ENCODE measurements at regions not wholly inside any gene's neighbourhood (a gene's known extent, or its start where the extent isn't known, plus 50 kb on each side); places are given as distances from the start of the nearest gene placed in this dataset.

- TF ChIP-seq, protein P1, sequence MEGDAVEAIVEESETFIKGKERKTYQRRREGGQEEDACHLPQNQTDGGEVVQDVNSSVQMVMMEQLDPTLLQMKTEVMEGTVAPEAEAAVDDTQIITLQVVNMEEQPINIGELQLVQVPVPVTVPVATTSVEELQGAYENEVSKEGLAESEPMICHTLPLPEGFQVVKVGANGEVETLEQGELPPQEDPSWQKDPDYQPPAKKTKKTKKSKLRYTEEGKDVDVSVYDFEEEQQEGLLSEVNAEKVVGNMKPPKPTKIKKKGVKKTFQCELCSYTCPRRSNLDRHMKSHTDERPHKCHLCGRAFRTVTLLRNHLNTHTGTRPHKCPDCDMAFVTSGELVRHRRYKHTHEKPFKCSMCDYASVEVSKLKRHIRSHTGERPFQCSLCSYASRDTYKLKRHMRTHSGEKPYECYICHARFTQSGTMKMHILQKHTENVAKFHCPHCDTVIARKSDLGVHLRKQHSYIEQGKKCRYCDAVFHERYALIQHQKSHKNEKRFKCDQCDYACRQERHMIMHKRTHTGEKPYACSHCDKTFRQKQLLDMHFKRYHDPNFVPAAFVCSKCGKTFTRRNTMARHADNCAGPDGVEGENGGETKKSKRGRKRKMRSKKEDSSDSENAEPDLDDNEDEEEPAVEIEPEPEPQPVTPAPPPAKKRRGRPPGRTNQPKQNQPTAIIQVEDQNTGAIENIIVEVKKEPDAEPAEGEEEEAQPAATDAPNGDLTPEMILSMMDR (IDR thresholded peaks at IDR 0.05) = no peak
- TF ChIP-seq EP300 (IDR thresholded peaks at IDR 0.05) (no peak), POLR2A (IDR thresholded peaks at IDR 0.05) (no peak)
- Histone ChIP-seq H3K4me3 (no peak overlapping the region), H3K27ac (no peak overlapping the region), H3K36me3 (no peaks in the 10 kb centered on the region), H3K27me3 (no peaks in the 10 kb centered on the region), H3K9me3 (no peaks in the 10 kb centered on the region), H3K4me1 (ENCODE audit: insufficient read depth) (no peaks in the 10 kb centered on the region)
- intact Hi-C loops (cut with DNase I) = no loop called here
- DNase-seq = no peak
- WGBS, 3 donors = 76 to 79% (median 77%) methylated on average over 3 of the region's 3 CpGs
Measured at GRCh38 chr5:33161421-33161820, 279.3 kb upstream of the TARS1 start.

- Histone ChIP-seq H3K36me3 (no peaks in the 10 kb centered on the region), H3K27me3 (no peaks in the 10 kb centered on the region), H3K27ac (no peak overlapping the region), H3K4me1 (ENCODE audit: insufficient read depth) (no peaks in the 10 kb centered on the region), H3K9me3 (no peaks in the 10 kb centered on the region), H3K4me3 (no peak overlapping the region)
- no peak for DNase-seq
- TF ChIP-seq, protein P1 (IDR thresholded peaks at IDR 0.05) = no peak
- TF ChIP-seq POLR2A (IDR thresholded peaks at IDR 0.05) = no peak
- no peak for TF ChIP-seq EP300 (IDR thresholded peaks at IDR 0.05)
- intact Hi-C loops (cut with DNase I) = no loop called here
- WGBS, 3 donors = 97% methylated on average over 18 of the region's 18 CpGs
Measured at GRCh38 chr5:33162057-33162456, 278.7 kb upstream of the TARS1 start.

DNA sequence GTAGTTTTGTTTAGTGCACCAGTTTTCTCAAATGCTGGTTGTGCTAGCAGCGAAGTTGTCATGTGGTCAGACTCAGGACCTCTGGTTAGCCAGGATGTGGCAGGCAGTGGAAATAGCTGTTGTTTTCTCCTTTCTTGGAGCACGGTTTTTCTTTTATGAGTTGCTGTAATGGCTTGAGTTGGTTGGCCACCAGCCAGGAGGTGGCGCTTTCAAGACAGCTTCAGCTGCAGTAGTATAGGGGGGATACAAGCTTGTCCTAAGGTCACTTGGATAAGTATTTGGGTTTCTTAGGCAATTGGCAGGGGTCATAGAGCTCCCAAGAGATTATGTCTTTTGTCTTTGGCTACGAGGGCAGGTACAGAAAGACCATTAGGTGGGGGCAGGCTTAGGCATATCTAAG, 274.2 kb upstream of the TARS1 start:
- Histone ChIP-seq H3K9me3 (no peaks in the 10 kb centered on the region), H3K4me3 (no peak overlapping the region), H3K27me3 (no peaks in the 10 kb centered on the region), H3K4me1 (ENCODE audit: insufficient read depth) (no peaks in the 10 kb centered on the region), H3K27ac (no peak overlapping the region), H3K36me3 (no peaks in the 10 kb centered on the region)
- TF ChIP-seq, protein P1 (IDR thresholded peaks at IDR 0.05) = no peak
- TF ChIP-seq POLR2A (IDR thresholded peaks at IDR 0.05) = no peak
- no peak for TF ChIP-seq EP300 (IDR thresholded peaks at IDR 0.05)
- WGBS, 3 donors = 73 to 89% (median 82%) methylated on average over 4 of the region's 4 CpGs
- DNase-seq = no peak
- intact Hi-C loops (cut with DNase I) = no loop called here

DNA sequence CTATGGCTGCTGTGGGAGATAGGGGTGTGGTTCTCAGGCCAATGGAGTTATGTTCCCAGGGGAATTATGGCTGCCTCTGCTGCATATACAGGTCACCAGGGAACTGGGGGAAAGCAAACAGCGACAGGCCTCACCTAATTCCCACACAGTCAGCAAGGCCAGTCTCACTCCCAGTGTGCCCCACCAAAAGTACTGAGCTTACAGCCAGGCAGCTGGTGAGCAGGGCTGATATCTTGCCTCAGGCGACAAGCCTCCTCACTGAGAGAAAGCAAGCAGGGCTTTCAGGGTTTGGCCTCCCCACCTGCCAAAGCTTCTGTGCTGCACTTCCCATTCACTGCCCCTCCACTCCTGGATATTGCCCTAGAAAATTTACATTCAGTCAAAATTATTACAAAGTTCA, 273.8 kb upstream of the TARS1 start:
- intact Hi-C loops (cut with DNase I) = no loop called here
- Histone ChIP-seq H3K36me3 (no peaks in the 10 kb centered on the region), H3K27ac (no peak overlapping the region), H3K27me3 (no peaks in the 10 kb centered on the region), H3K4me1 (ENCODE audit: insufficient read depth) (no peaks in the 10 kb centered on the region), H3K9me3 (no peaks in the 10 kb centered on the region), H3K4me3 (no peak overlapping the region)
- 0 to 87% (median 46%) methylated on average over 1 to 2 of the region's 2 CpGs for WGBS, 3 donors
- DNase-seq = no peak
- TF ChIP-seq POLR2A (IDR thresholded peaks at IDR 0.05) (no peak), EP300 (IDR thresholded peaks at IDR 0.05) (no peak)
- TF ChIP-seq, protein P1 (IDR thresholded peaks at IDR 0.05) = no peak

DNA sequence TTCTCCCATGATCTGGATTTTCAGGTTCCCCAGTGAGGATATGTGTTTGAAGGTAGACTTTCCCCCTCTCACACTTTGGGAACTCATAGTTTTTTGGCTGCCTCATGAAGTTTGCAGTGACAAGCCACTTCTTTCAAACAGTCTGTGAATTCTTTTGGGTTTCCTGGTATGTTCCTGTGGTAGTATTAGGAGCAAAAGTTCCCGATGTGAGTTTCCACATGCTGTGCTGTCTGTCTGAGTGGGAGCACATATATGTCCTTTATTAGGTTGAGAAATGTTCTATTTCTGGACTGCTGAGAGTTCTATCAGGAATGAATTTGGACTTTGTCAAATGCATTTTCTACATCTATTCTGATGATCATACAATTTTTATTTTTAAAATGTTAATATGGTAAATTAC, 273.2 kb upstream of the TARS1 start:
- Histone ChIP-seq H3K4me3 (no peak overlapping the region), H3K9me3 (no peaks in the 10 kb centered on the region), H3K27ac (no peak overlapping the region), H3K36me3 (no peaks in the 10 kb centered on the region), H3K4me1 (ENCODE audit: insufficient read depth) (no peaks in the 10 kb centered on the region), H3K27me3 (no peaks in the 10 kb centered on the region)
- WGBS, 3 donors = 65 to 95% (median 77%) methylated on average over 1 of the region's 1 CpG
- intact Hi-C loops (cut with DNase I) = no loop called here
- no peak for DNase-seq
- TF ChIP-seq POLR2A (IDR thresholded peaks at IDR 0.05) (no peak), EP300 (IDR thresholded peaks at IDR 0.05) (no peak)
- TF ChIP-seq, protein P1 (IDR thresholded peaks at IDR 0.05) = no peak

All from ovary (tissue), 7 donors.